GM12875 (cell line): ENCODE measurements at regions not wholly inside any gene's neighbourhood (a gene's known extent, or its start where the extent isn't known, plus 50 kb on each side); places are given as distances from the start of the nearest gene placed in this dataset.
"Not testable (repeated sequence)": the region's sequence is repeated elsewhere in the genome, so short reads cannot be mapped to it uniquely, and the experiment has no call there.

Experiments
- H3K4me3 ChIP-seq: one replicate; pipeline ENCODE4 v1.5.1; 2011; ENCODE audit warnings: low read depth, low read length, control low read depth
- CTCF ChIP-seq: IDR thresholded peaks from 2 replicates; pipeline ENCODE4 v1.5.1; 2011; ENCODE audit warnings: low read depth, mild to moderate bottlenecking, control low read depth, inconsistent platforms, low read length, moderate library complexity, borderline replicate concordance; ENCODE audit not compliant: insufficient read depth

DNA sequence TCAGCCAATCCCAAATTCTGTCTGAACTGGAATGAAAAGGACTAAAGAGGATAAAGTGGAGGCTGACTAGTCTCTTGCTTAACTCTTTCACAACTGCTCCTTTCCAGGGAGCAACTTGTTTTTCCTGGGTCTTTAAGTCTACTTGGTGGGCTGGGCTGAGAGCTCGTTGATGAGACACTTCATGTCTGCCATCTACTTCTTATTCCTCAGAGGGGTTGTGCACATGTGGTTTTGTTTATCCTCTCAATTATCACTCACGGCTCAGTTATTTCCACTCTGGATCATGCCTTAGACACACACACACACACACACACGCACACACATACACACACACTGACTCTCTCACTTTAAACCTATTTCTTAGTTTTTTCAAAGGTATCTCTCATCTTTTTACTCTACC lies 298.6 kb upstream of the MTPN start:
- TF ChIP-seq CTCF = no peak
- no peak overlapping the region for H3K4me3 ChIP-seq

DNA sequence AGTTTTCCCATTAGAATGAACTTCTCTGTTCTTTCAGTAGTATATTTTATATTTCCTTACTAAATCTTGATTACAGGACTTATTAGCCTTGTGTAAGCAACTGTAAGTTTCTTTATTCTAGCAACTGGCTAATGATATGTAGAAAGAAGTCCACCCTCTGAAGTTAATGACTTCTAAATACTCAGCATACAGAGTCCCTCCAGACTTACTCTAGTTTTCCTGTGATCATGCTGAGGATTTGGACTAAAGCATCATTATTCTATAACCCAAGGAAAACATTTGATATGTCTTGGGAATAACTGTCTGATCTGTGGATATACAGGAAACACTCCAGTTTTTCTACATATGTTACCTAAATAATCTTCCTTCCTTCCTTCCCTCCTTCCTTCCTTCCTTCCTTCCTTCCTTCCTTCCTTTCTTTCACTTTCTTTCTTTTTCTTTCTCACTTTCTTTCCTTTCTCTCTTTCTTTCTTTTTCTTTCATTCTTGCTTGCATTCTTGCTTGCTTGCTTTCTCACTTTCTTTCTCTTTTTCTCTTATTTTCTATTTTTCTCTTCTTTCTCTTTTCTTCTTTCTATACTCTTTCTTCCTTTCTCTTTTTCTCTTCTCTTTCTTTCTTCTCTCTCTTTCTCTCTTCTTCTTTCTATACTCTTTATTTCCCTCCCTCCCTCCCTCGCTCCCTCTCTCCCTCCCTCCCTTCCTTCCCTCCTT lies 297.6 kb upstream of the MTPN start:
- H3K4me3 ChIP-seq = no peak overlapping the region
- TF ChIP-seq CTCF = no peak

DNA sequence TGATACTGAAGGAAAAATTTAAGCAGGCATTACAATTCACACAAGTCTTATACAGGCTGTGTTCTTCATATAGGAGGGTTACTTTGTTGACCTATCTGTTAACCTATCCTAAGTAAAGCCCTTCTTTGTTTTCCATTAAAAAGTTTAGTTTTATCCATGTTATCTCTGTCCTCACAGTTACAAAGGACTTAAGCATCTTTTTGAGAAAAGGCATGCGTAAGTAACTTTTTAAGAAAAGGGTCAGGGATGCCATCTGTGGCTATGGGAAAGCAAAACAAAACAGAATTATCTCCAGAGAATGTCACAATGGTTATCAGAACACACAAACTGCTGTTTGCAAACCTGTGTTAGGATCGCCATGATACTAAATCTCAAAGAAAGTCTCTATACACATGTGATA lies 295.8 kb upstream of the MTPN start:
- no peak for TF ChIP-seq CTCF
- H3K4me3 ChIP-seq = no peak overlapping the region

- H3K4me3 ChIP-seq = no peak overlapping the region
- no peak for TF ChIP-seq CTCF
Observed at GRCh38 chr7:136267822-136268221, 290.7 kb upstream of the MTPN start.

GRCh38 chr7:136266457-136266856 lies 289.3 kb upstream of the MTPN start:
- TF ChIP-seq CTCF = no peak
- no peak overlapping the region for H3K4me3 ChIP-seq

DNA sequence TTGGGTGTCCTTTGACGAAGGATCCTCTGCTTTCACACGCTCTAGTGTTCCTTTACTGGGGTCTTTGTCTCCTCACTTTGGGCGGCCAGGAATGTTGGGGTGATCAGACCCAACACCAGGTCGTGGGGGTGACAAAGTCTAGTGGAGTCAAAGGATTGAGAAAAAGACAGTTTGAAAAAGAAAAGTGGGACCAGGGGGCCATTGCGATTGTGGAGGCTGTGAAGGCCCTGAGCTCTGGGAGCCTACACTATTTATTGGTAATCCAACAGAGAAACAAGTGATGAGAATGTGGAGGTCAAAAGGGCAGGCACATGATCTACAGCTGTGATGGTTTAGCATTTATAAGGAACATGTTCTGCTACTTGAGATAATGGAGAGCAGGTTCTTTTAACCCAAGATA lies 287.1 kb upstream of the MTPN start:
- H3K4me3 ChIP-seq = not testable (repeated sequence)

GRCh38 chr7:136263112-136263860 lies 286.1 kb upstream of the MTPN start:
- H3K4me3 ChIP-seq = not testable (repeated sequence)

GRCh38 chr7:136260591-136260990 lies 283.4 kb upstream of the MTPN start:
- H3K4me3 ChIP-seq = not testable (repeated sequence)
